T-cell (primary cell): ENCODE measurements at regions not wholly inside any gene's neighbourhood (a gene's known extent, or its start where the extent isn't known, plus 50 kb on each side); places are given as distances from the start of the nearest gene placed in this dataset.

Source experiments
- ATAC-seq, 4 experiments: fragments of 200-7000 bp in 3 of 4; fragments of 150-1000 bp in 1 of 4; cut with Tn5 transposase; replicated peaks in 1 of 4; 1 replicate in 3 of 4; 2 replicates in 1 of 4; pipeline ENCODE4 v1.10.0; 2021; ENCODE audit warnings: moderate library complexity in 3 of 4, mild to moderate bottlenecking in 2 of 4, moderate number of reproducible peaks in 1 of 4
- CTCF ChIA-PET, 2 donors: fragments of 300-600 bp; sonication (Branson Sonifier 250); formaldehyde crosslinking; loops; one replicate each; lab custom pipeline; 2022; ENCODE audit warnings: antibody characterized with exemption in 2 of 2; lab: Charles Lee
- POLR2A ChIA-PET, 2 donors: fragments of 300-600 bp; sonication (Branson Sonifier 250); formaldehyde crosslinking; loops; one replicate each; lab custom pipeline; 2022; ENCODE audit warnings: antibody characterized with exemption in 2 of 2; lab: Charles Lee
- DNase-seq, 35 experiments: peaks; one replicate each; pipeline versions ENCODE4 v3.0.0 to v3.0.0-alpha.2; 2013 to 2023
- H3K27ac ChIP-seq: one replicate; pipeline ENCODE4 v1.5.1; 2013; ENCODE audit warnings: low read length
- H3K27me3 ChIP-seq, 2 experiments: replicated peaks in 1 of 2; 1 replicate in 1 of 2; 2 replicates in 1 of 2; pipeline versions ENCODE4 v1.6.1 to v1.7.0; 2013; ENCODE audit warnings: low read length in 1 of 2, mixed read lengths in 1 of 2; ENCODE audit not compliant: control insufficient read depth in 2 of 2, insufficient read depth in 2 of 2; ENCODE audit errors: extremely low read depth in 1 of 2
- H3K36me3 ChIP-seq, 2 donors: 1 replicate in 1 of 2; 2 replicates in 1 of 2; pipeline versions ENCODE4 v1.6.1 to v1.7.0; 2013; ENCODE audit warnings: low read length in 1 of 2; ENCODE audit not compliant: control insufficient read depth in 2 of 2, insufficient read depth in 1 of 2; ENCODE audit errors: extremely low read depth in 1 of 2
- H3K4me1 ChIP-seq, 2 experiments: 1 replicate in 1 of 2; 2 replicates in 1 of 2; pipeline versions ENCODE4 v1.6.1 to v1.7.0; 2013; ENCODE audit warnings: low read length in 2 of 2, mixed read lengths in 1 of 2; ENCODE audit not compliant: insufficient read depth in 2 of 2, control insufficient read depth in 1 of 2; ENCODE audit errors: extremely low read depth in 1 of 2
- H3K4me3 ChIP-seq, 2 donors: 1 replicate in 1 of 2; 2 replicates in 1 of 2; pipeline versions ENCODE4 v1.5.1 to v1.7.0; 2013; ENCODE audit warnings: mild to moderate bottlenecking in 2 of 2, low read length in 1 of 2, moderate library complexity in 1 of 2; ENCODE audit not compliant: control insufficient read depth in 1 of 2; ENCODE audit errors: extremely low read depth in 1 of 2
- H3K9me3 ChIP-seq: 2 replicates; pipeline ENCODE4 v1.7.0; 2013
- H3K27ac Mint-ChIP-seq, 2 donors: one replicate each; pipeline ENCODE4 v1.8.0; 2020 to 2021; ENCODE audit warnings: mild to moderate bottlenecking in 2 of 2, mixed read lengths in 2 of 2
- H3K27me3 Mint-ChIP-seq, 2 donors: one replicate each; pipeline ENCODE4 v1.8.0; 2021 to 2022; ENCODE audit warnings: mixed read lengths in 2 of 2
- H3K36me3 Mint-ChIP-seq: one replicate; pipeline ENCODE4 v1.8.0; 2021; ENCODE audit warnings: mixed read lengths
- H3K4me1 Mint-ChIP-seq, 3 donors: one replicate each; pipeline ENCODE4 v1.8.0; 2020 to 2022; ENCODE audit warnings: mixed read lengths in 3 of 3, mild to moderate bottlenecking in 1 of 3
- H3K4me3 Mint-ChIP-seq, 3 donors: one replicate each; pipeline ENCODE4 v1.8.0; 2020 to 2022; ENCODE audit warnings: mild to moderate bottlenecking in 3 of 3, mixed read lengths in 3 of 3, moderate library complexity in 3 of 3
- H3K9me3 Mint-ChIP-seq, 3 donors: one replicate each; pipeline ENCODE4 v1.8.0; 2020 to 2022; ENCODE audit warnings: mixed read lengths in 3 of 3
- WGBS: methylation state at CpG from one replicate; pipeline ENCODE4 v1.1.5; 2013; ENCODE audit warnings: missing lambda C conversion rate; ENCODE audit not compliant: insufficient coverage; 5-methylcytosine and 5-hydroxymethylcytosine counted together

DNA sequence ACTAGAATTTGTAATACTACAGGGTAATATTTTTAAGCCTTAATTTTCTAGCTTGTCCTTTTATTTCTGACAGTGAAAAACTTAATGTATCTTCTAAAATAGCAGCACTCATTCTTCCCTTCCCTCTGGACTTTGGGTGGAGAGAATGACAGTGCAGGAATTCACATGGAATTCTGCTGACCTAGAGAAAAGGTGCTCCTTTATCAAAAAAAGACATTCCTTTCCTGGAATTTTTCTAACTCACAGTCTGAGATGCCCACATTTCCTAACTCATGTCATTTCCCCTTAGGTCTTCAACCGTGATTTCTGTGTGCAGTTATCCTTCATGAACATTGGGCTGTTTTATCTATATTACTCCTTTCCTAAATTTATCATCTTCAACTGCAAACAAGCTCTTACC lies 137.8 kb upstream of the PDGFD start:
- WGBS: no CpG with 5 or more reads among the region's 1 CpG
- Mint-ChIP-seq H3K27me3 (no peaks in the 10 kb centered on the region), H3K27ac (no peak overlapping the region), H3K4me1 (no peaks in the 10 kb centered on the region), H3K36me3 (no peaks in the 10 kb centered on the region), H3K4me3 (no peak overlapping the region), H3K9me3 (no peaks in the 10 kb centered on the region)
- Histone ChIP-seq H3K27ac (no peak overlapping the region), H3K9me3 (no peaks in the 10 kb centered on the region), H3K27me3 (no peaks in the 10 kb centered on the region), H3K4me1 (no peaks in the 10 kb centered on the region), H3K36me3 (no peaks in the 10 kb centered on the region), H3K4me3 (no peak overlapping the region)
- ATAC-seq: no peak
- POLR2A ChIA-PET: no interaction called here
- CTCF ChIA-PET: no interaction called here
- no peak for DNase-seq

DNA sequence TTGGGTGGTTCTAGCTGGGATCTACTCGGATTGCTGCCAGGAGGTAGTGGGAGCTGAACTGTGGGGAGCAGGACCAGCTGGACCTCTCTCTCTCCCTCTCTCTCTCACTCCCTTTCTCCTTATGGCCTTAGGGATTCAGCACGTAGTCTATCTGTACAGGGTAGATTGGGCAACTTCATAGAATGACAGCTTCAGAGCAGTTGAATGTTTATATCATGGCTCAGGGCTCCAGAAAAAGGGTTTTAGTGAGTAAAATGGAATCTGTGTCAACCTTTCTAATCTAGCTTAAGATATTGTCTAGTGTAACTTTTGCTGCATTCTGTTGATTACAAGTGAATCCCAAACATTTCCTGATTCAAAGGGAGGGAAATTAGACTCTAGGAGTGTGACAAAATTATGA lies 127.7 kb upstream of the PDGFD start:
- H3K4me3 ChIP-seq: no peak overlapping the region
- POLR2A ChIA-PET: no interaction called here
- no peaks in the 10 kb centered on the region for H3K9me3 ChIP-seq
- DNase-seq (no peak), ATAC-seq (no peak)
- no peak overlapping the region for H3K4me3 Mint-ChIP-seq
- no peaks in the 10 kb centered on the region for H3K27me3 ChIP-seq
- 40% methylated on average over 1 of the region's 2 CpGs for WGBS
- H3K9me3 Mint-ChIP-seq: no peaks in the 10 kb centered on the region
- no peaks in the 10 kb centered on the region for H3K4me1 Mint-ChIP-seq
- no peaks in the 10 kb centered on the region for H3K27me3 Mint-ChIP-seq
- H3K36me3 Mint-ChIP-seq: no peaks in the 10 kb centered on the region
- CTCF ChIA-PET: no interaction called here
- H3K27ac Mint-ChIP-seq: no peak overlapping the region
- H3K36me3 ChIP-seq: no peaks in the 10 kb centered on the region
- H3K4me1 ChIP-seq: no peaks in the 10 kb centered on the region
- no peak overlapping the region for H3K27ac ChIP-seq

GRCh38 chr11:104286129-104286528 lies 122.2 kb upstream of the PDGFD start:
- H3K27me3 ChIP-seq: no peaks in the 10 kb centered on the region
- no peaks in the 10 kb centered on the region for H3K36me3 Mint-ChIP-seq
- ChIA-PET CTCF (no interaction called here), POLR2A (no interaction called here)
- ATAC-seq: no peak
- no peaks in the 10 kb centered on the region for H3K9me3 ChIP-seq
- H3K4me3 ChIP-seq: no peak overlapping the region
- WGBS: no CpG with 5 or more reads among the region's 1 CpG
- H3K27ac Mint-ChIP-seq: no peak overlapping the region
- no peaks in the 10 kb centered on the region for H3K4me1 Mint-ChIP-seq
- no peaks in the 10 kb centered on the region for H3K4me1 ChIP-seq
- no peak overlapping the region for H3K4me3 Mint-ChIP-seq
- peaks cover 0 to 8% (median 0%) of the 10 kb centered on the region in 3 donors for H3K9me3 Mint-ChIP-seq
- no peaks in the 10 kb centered on the region for H3K36me3 ChIP-seq
- no peak overlapping the region for H3K27ac ChIP-seq
- H3K27me3 Mint-ChIP-seq: peaks cover 4 to 5% of the 10 kb centered on the region in 2 donors
- DNase-seq: no peak

DNA sequence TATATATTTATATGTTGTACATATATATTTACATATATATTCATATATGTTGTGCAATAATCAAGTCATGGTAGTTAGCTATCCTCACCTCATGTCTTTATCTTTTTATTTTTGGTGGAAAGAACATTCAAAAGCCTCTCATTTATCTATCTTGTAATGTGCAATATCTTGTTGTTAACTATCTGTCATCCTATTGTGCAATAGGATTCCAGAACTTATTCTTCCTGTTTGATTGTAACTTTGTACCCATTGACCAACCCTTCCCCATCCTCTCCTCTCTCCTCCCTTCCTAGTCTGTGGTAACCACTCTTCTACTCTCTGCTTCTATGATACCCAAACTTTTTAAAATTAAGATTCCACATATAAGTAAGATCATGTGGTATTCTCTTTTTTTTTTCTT lies 115.6 kb upstream of the PDGFD start:
- Histone ChIP-seq H3K4me1 (no peaks in the 10 kb centered on the region), H3K27ac (no peak overlapping the region), H3K4me3 (no peak overlapping the region), H3K27me3 (no peaks in the 10 kb centered on the region), H3K9me3 (no peaks in the 10 kb centered on the region), H3K36me3 (no peaks in the 10 kb centered on the region)
- Mint-ChIP-seq H3K4me1 (no peaks in the 10 kb centered on the region), H3K27me3 (no peaks in the 10 kb centered on the region), H3K36me3 (no peaks in the 10 kb centered on the region), H3K27ac (no peak overlapping the region), H3K9me3 (peaks cover 0 to 3% (median 0%) of the 10 kb centered on the region in 3 donors), H3K4me3 (no peak overlapping the region)
- POLR2A ChIA-PET: no interaction called here
- CTCF ChIA-PET: no interaction called here
- ATAC-seq (no peak), DNase-seq (no peak)

GRCh38 chr11:104275992-104276391 lies 112.0 kb upstream of the PDGFD start:
- Histone ChIP-seq H3K4me1 (no peaks in the 10 kb centered on the region), H3K36me3 (no peaks in the 10 kb centered on the region), H3K27me3 (no peaks in the 10 kb centered on the region), H3K9me3 (no peaks in the 10 kb centered on the region), H3K4me3 (no peak overlapping the region), H3K27ac (no peak overlapping the region)
- Mint-ChIP-seq H3K36me3 (no peaks in the 10 kb centered on the region), H3K27me3 (no peaks in the 10 kb centered on the region), H3K4me3 (no peak overlapping the region), H3K27ac (no peak overlapping the region), H3K9me3 (no peaks in the 10 kb centered on the region), H3K4me1 (no peaks in the 10 kb centered on the region)
- ATAC-seq: no peak
- CTCF ChIA-PET: no interaction called here
- POLR2A ChIA-PET: no interaction called here
- WGBS: no CpG with 5 or more reads among the region's 2 CpGs
- DNase-seq: no peak

DNA sequence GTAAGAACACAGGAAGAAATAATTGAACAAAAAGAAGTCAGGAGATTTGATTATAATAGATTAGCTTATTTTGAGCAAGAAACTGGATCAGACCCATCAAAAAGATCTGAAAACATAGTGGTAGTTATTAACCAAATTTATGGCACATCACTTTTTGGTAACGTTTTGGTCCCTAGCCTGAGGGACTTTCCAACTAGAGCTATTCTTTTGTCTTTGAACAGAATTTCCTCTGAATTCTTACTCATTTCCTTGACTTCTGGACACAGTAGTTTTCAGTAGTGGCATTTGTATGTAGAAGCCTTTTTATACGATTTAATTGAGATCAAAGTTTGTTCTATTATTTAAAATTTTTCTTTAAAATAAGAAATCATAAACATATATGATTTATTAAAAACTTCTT lies 96.5 kb upstream of the PDGFD start:
- CTCF ChIA-PET: no interaction called here
- H3K4me1 Mint-ChIP-seq: no peaks in the 10 kb centered on the region
- no peaks in the 10 kb centered on the region for H3K27me3 ChIP-seq
- H3K4me3 ChIP-seq: no peak overlapping the region
- no CpG with 5 or more reads among the region's 2 CpGs for WGBS
- POLR2A ChIA-PET: no interaction called here
- no peak overlapping the region for H3K27ac Mint-ChIP-seq
- DNase-seq (no peak), ATAC-seq (no peak)
- no peak overlapping the region for H3K4me3 Mint-ChIP-seq
- H3K4me1 ChIP-seq: no peaks in the 10 kb centered on the region
- no peaks in the 10 kb centered on the region for H3K36me3 ChIP-seq
- no peaks in the 10 kb centered on the region for H3K9me3 Mint-ChIP-seq
- no peaks in the 10 kb centered on the region for H3K36me3 Mint-ChIP-seq
- no peaks in the 10 kb centered on the region for H3K9me3 ChIP-seq
- H3K27ac ChIP-seq: no peak overlapping the region
- H3K27me3 Mint-ChIP-seq: no peaks in the 10 kb centered on the region

- no peaks in the 10 kb centered on the region for H3K36me3 Mint-ChIP-seq
- DNase-seq (no peak), ATAC-seq (no peak)
- CTCF ChIA-PET: no interaction called here
- no peak overlapping the region for H3K4me3 Mint-ChIP-seq
- H3K9me3 Mint-ChIP-seq: no peaks in the 10 kb centered on the region
- Histone ChIP-seq H3K4me3 (no peak overlapping the region), H3K27me3 (peaks cover 0 to 2% of the 10 kb centered on the region in 2 experiments), H3K27ac (no peak overlapping the region), H3K4me1 (no peaks in the 10 kb centered on the region), H3K9me3 (no peaks in the 10 kb centered on the region), H3K36me3 (no peaks in the 10 kb centered on the region)
- 80% methylated on average over 1 of the region's 4 CpGs for WGBS
- H3K27ac Mint-ChIP-seq: no peak overlapping the region
- H3K27me3 Mint-ChIP-seq: no peaks in the 10 kb centered on the region
- no peaks in the 10 kb centered on the region for H3K4me1 Mint-ChIP-seq
- POLR2A ChIA-PET: no interaction called here
Measured at GRCh38 chr11:104259121-104259610, 95.2 kb upstream of the PDGFD start.
